HepG2 (cell line): ENCODE measurements at regions not wholly inside any gene's neighbourhood (a gene's known extent, or its start where the extent isn't known, plus 50 kb on each side); places are given as distances from the start of the nearest gene placed in this dataset.

Source experiments
- ATAC-seq: fragments of 200-7000 bp; cut with Tn5 transposase; 3 replicates; pipeline ENCODE4 v1.9.1; 2020; ENCODE audit warnings: mild to moderate bottlenecking, moderate library complexity
- BruUV-seq: library from RNA; stranded (reverse); fragments of 400-500 nt; replicated peaks from 2 replicates; lab custom pipeline; 2021; lab: Mats Ljungman, UMichigan
- CTCF ChIA-PET: fragments of 300-600 bp; formaldehyde crosslinking; extraction: SDS; loops from one replicate; lab custom pipeline; 2021; ENCODE audit warnings: low total read pairs, inconsistent platforms, low intra/inter-chr PET ratio; lab: Yijun Ruan, JAX
- POLR2A ChIA-PET: fragments of 350-600 bp; sonication (Branson Sonifier 250); formaldehyde crosslinking; loops from one replicate; lab custom pipeline; 2020; ENCODE audit warnings: antibody characterized with exemption, inconsistent platforms; lab: Yijun Ruan, JAX
- DNase-seq: peaks from one replicate; pipeline ENCODE4 v3.0.0-alpha.2; 2015; ENCODE audit warnings: low spot score
- FAIRE-seq: peaks from 3 replicates; lab custom pipeline; 2011; peaks lifted over from hg19 to GRCh38; lab: Jason Lieb, UNC
- H2AFZ ChIP-seq: one replicate; pipeline ENCODE4 v1.6.1; 2011; ENCODE audit warnings: low read length, inconsistent platforms
- H3K27ac ChIP-seq: fragments of 300-600 bp; 3 replicates; pipeline ENCODE4 v1.8.0; 2011; ENCODE audit warnings: mixed run types, mild to moderate bottlenecking, mixed read lengths, low read length, inconsistent platforms; ENCODE audit not compliant: insufficient read depth; ENCODE audit errors: extremely low read length
- H3K27me3 ChIP-seq, 2 experiments: fragments of 200-600 bp in 1 of 2; 2 replicates in 1 of 2; 3 replicates in 1 of 2; pipeline versions ENCODE4 v1.6.0 to v1.8.0; 2011; ENCODE audit warnings: low read length in 2 of 2, mild to moderate bottlenecking in 2 of 2, moderate library complexity in 2 of 2, inconsistent platforms in 1 of 2; ENCODE audit not compliant: insufficient read depth in 2 of 2, control insufficient read depth in 1 of 2
- H3K36me3 ChIP-seq, 2 experiments: fragments of 200-600 bp in 1 of 2; replicated peaks in 1 of 2; 2 replicates in 1 of 2; 3 replicates in 1 of 2; pipeline versions ENCODE4 v1.5.1 to v1.8.0; 2011; ENCODE audit warnings: low read length in 2 of 2, inconsistent platforms in 1 of 2; ENCODE audit not compliant: insufficient read depth in 2 of 2, control insufficient read depth in 1 of 2
- H3K4me1 ChIP-seq: 2 replicates; pipeline ENCODE4 v1.5.1; 2012; ENCODE audit warnings: low read length, inconsistent platforms; ENCODE audit not compliant: insufficient read depth
- H3K4me2 ChIP-seq: 2 replicates; pipeline ENCODE4 v1.6.0; 2011; ENCODE audit warnings: low read depth, low read length, inconsistent platforms
- H3K4me3 ChIP-seq, 3 experiments: fragments of 200-600 bp in 1 of 3; sonication (generic), shearing (Covaris generic) in 1 of 3; replicated peaks in 1 of 3; 2 replicates each; pipeline ENCODE4 v1.5.1; 2011 to 2016; ENCODE audit warnings: low read length in 3 of 3, inconsistent platforms in 2 of 3, low read depth in 2 of 3, mild to moderate bottlenecking in 2 of 3, control low read depth in 1 of 3, mixed read lengths in 1 of 3; ENCODE audit not compliant: insufficient read depth in 1 of 3
- H3K79me2 ChIP-seq: one replicate; pipeline ENCODE4 v1.6.1; 2011; ENCODE audit warnings: low read length, inconsistent platforms; ENCODE audit not compliant: insufficient read depth
- H3K9ac ChIP-seq: 2 replicates; pipeline ENCODE4 v1.6.0; 2011; ENCODE audit warnings: mild to moderate bottlenecking, low read depth, low read length, inconsistent platforms; ENCODE audit not compliant: insufficient read depth
- H3K9me3 ChIP-seq: 2 replicates; pipeline ENCODE4 v1.5.1; 2012; ENCODE audit warnings: mild to moderate bottlenecking, low read length
- H4K20me1 ChIP-seq: 2 replicates; pipeline ENCODE4 v1.6.0; 2011; ENCODE audit warnings: inconsistent platforms, mild to moderate bottlenecking, low read length, moderate library complexity; ENCODE audit not compliant: insufficient read depth
- GFI1 ChIP-seq: sonication (generic); formaldehyde crosslinking; IDR thresholded peaks from 2 replicates; pipeline ENCODE4 v1.5.0; 2020; ENCODE audit warnings: missing genetic modification reagents, mild to moderate bottlenecking, borderline replicate concordance
- HMG20A ChIP-seq: IDR thresholded peaks from 2 replicates; pipeline ENCODE4 v1.6.1; 2016; ENCODE audit warnings: borderline replicate concordance
- HOXA5 ChIP-seq: sonication (generic); formaldehyde crosslinking; IDR thresholded peaks from 2 replicates; pipeline ENCODE4 v1.4.0; 2020; ENCODE audit warnings: missing genetic modification reagents
- KDM4B ChIP-seq: sonication (generic); formaldehyde crosslinking; IDR thresholded peaks from 2 replicates; pipeline ENCODE4 v1.4.0; 2020; ENCODE audit warnings: missing genetic modification reagents
- RXRB ChIP-seq: IDR thresholded peaks from 2 replicates; pipeline ENCODE4 v1.6.1; 2016; ENCODE audit warnings: borderline replicate concordance, missing genetic modification reagents, missing compliant biosample characterization
- TBL1XR1 ChIP-seq: fragments of 150-350 bp; IDR thresholded peaks from 2 replicates; pipeline ENCODE4 v1.6.1; 2014; ENCODE audit warnings: borderline replicate concordance, low read length; ENCODE audit not compliant: partially characterized antibody
- ZNF24 ChIP-seq: fragments of 450-650 bp; IDR thresholded peaks from 2 replicates; pipeline ENCODE4 v1.6.1; 2017; ENCODE audit warnings: antibody characterized with exemption, mild to moderate bottlenecking
- WGBS: methylation state at CpG from one replicate; pipeline ENCODE4 v1.1.6; 2017; ENCODE audit warnings: low lambda C conversion rate; 5-methylcytosine and 5-hydroxymethylcytosine counted together
- in situ Hi-C: cut with HindIII; loops from 2 replicates; pipeline ENCODE4 v1.10.0; 2017; ENCODE audit warnings: low pct_unique_long_range_greater_than_20kb; ENCODE audit not compliant: extremely low pct_ligation_motif_present
- intact Hi-C: fragments of 100-400 bp; cut with micrococcal nuclease; formaldehyde crosslinking; loops from one replicate; pipeline ENCODE4 v1.10.0; 2022; ENCODE audit not compliant: unreplicated experiment
- TF ChIP-seq, protein P1 (sequence below): sonication (generic); formaldehyde crosslinking; IDR thresholded peaks from 2 replicates; pipeline ENCODE4 v1.9.0; 2021; ENCODE audit warnings: missing genetic modification reagents, mild to moderate bottlenecking, borderline replicate concordance
- TF ChIP-seq, protein P2 (sequence below): sonication (generic); formaldehyde crosslinking; IDR thresholded peaks from 2 replicates; pipeline ENCODE4 v1.8.1; 2023; ENCODE audit warnings: missing genetic modification reagents, mild to moderate bottlenecking, borderline replicate concordance
- TF ChIP-seq, protein P3 (sequence below): sonication (generic); formaldehyde crosslinking; IDR thresholded peaks from 2 replicates; pipeline ENCODE4 v1.4.0; 2020; ENCODE audit warnings: missing genetic modification reagents
- TF ChIP-seq, protein P4 (sequence below): sonication (generic); formaldehyde crosslinking; IDR thresholded peaks from 2 replicates; pipeline ENCODE4 v1.8.0; 2022; ENCODE audit warnings: missing genetic modification reagents, mild to moderate bottlenecking, inconsistent platforms, borderline replicate concordance
- TF ChIP-seq, protein P5 (sequence below): sonication (generic); formaldehyde crosslinking; IDR thresholded peaks from 2 replicates; pipeline ENCODE4 v1.4.0; 2020; ENCODE audit warnings: missing genetic modification reagents

DNA sequence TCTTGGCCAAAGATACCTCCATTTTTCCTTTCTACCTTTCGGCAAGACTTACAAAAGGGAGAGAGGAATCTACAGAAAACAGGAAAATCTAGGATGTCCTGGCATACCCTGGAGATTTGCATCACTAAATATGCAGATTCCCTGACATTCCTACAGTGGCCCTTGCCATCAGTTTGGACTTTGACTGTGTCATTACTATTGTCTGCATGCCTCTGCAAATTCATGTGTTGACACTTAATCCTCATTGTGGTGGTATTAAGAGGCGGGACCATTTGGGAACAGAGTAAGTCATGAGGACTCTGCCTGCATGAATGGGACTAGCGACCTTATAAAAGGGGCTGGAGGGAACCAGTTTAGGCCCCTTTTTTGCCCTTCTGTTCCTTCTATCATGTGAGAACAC, 50.5 kb upstream of the DTNBP1 start:
- intact Hi-C loops (no loop called here), in situ Hi-C loops (no loop called here)
- no peak overlapping the region for H3K27ac ChIP-seq
- ChIA-PET POLR2A (no interaction called here), CTCF (no interaction called here)
- TF ChIP-seq, protein P1, sequence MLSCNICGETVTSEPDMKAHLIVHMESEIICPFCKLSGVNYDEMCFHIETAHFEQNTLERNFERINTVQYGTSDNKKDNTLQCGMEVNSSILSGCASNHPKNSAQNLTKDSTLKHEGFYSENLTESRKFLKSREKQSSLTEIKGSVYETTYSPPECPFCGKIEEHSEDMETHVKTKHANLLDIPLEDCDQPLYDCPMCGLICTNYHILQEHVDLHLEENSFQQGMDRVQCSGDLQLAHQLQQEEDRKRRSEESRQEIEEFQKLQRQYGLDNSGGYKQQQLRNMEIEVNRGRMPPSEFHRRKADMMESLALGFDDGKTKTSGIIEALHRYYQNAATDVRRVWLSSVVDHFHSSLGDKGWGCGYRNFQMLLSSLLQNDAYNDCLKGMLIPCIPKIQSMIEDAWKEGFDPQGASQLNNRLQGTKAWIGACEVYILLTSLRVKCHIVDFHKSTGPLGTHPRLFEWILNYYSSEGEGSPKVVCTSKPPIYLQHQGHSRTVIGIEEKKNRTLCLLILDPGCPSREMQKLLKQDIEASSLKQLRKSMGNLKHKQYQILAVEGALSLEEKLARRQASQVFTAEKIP (CRISPR knock-in tag) = no peak
- TF ChIP-seq, protein P2, sequence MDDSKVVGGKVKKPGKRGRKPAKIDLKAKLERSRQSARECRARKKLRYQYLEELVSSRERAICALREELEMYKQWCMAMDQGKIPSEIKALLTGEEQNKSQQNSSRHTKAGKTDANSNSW = no peak
- TF ChIP-seq KDM4B (CRISPR knock-in tag) = no peak
- TF ChIP-seq, protein P3, sequence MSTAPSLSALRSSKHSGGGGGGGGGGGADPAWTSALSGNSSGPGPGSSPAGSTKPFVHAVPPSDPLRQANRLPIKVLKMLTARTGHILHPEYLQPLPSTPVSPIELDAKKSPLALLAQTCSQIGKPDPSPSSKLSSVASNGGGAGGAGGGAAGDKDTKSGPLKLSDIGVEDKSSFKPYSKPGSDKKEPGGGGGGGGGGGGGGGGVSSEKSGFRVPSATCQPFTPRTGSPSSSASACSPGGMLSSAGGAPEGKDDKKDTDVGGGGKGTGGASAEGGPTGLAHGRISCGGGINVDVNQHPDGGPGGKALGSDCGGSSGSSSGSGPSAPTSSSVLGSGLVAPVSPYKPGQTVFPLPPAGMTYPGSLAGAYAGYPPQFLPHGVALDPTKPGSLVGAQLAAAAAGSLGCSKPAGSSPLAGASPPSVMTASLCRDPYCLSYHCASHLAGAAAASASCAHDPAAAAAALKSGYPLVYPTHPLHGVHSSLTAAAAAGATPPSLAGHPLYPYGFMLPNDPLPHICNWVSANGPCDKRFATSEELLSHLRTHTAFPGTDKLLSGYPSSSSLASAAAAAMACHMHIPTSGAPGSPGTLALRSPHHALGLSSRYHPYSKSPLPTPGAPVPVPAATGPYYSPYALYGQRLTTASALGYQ (CRISPR knock-in tag) = no peak
- TF ChIP-seq TBL1XR1 = no peak
- TF ChIP-seq GFI1 (CRISPR knock-in tag) = no peak
- TF ChIP-seq, protein P4, sequence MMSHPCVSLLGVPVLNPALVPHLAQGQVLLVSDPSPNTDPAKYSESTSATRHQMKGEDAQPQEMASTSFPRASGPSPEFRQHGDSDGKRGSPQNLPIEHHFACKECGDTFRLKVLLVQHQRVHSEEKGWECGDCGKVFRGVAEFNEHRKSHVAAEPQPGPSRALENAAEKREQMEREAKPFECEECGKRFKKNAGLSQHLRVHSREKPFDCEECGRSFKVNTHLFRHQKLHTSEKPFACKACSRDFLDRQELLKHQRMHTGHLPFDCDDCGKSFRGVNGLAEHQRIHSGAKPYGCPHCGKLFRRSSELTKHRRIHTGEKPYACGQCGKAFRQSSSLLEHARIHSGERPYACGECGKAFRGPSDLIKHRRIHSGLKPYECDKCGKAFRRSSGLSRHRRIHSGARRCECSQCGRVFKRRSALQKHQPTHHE (CRISPR knock-in tag) = no peak
- TF ChIP-seq ZNF24 = no peak
- no peak for TF ChIP-seq RXRB (CRISPR knock-in tag)
- no peak for TF ChIP-seq HMG20A (CRISPR knock-in tag)
- no peak for TF ChIP-seq HOXA5 (CRISPR knock-in tag)
- TF ChIP-seq, protein P5, sequence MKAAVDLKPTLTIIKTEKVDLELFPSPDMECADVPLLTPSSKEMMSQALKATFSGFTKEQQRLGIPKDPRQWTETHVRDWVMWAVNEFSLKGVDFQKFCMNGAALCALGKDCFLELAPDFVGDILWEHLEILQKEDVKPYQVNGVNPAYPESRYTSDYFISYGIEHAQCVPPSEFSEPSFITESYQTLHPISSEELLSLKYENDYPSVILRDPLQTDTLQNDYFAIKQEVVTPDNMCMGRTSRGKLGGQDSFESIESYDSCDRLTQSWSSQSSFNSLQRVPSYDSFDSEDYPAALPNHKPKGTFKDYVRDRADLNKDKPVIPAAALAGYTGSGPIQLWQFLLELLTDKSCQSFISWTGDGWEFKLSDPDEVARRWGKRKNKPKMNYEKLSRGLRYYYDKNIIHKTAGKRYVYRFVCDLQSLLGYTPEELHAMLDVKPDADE (CRISPR knock-in tag) = no peak
- H3K4me2 ChIP-seq = no peak overlapping the region
- no peaks in the 10 kb centered on the region for H4K20me1 ChIP-seq
- no peak overlapping the region for H3K4me3 ChIP-seq
- ATAC-seq = no peak
- no peaks in the 10 kb centered on the region for H3K79me2 ChIP-seq
- H3K27me3 ChIP-seq = peaks cover 0 to 12% of the 10 kb centered on the region in 2 experiments; a peak in 1 of 5 replicates
- DNase-seq = no peak
- no peak for FAIRE-seq
- H3K4me1 ChIP-seq = no peaks in the 10 kb centered on the region
- no TSS peak for BruUV-seq
- no peaks in the 10 kb centered on the region for H3K9me3 ChIP-seq
- H2AFZ ChIP-seq = no peak overlapping the region
- H3K36me3 ChIP-seq = no peaks in the 10 kb centered on the region
- WGBS = 1% methylated on average over 3 of the region's 3 CpGs
- H3K9ac ChIP-seq = no peak overlapping the region
